Renal cortex interstitium (tissue), 11 donors: ENCODE measurements at regions not wholly inside any gene's neighbourhood (a gene's known extent, or its start where the extent isn't known, plus 50 kb on each side); places are given as distances from the start of the nearest gene placed in this dataset.
A peak's percentile ranks its signal among the peaks of the same experiment; 100 is the strongest.
"Not testable (repeated sequence)": the region's sequence is repeated elsewhere in the genome, so short reads cannot be mapped to it uniquely, and the experiment has no call there.

Experiments
- DNase-seq, 11 donors: peaks; one replicate each; pipeline ENCODE4 v3.0.0-alpha.2; 2013; ENCODE audit warnings: low read depth in 9 of 11, low spot score in 4 of 11; ENCODE audit errors: extremely low read depth in 1 of 11

DNA sequence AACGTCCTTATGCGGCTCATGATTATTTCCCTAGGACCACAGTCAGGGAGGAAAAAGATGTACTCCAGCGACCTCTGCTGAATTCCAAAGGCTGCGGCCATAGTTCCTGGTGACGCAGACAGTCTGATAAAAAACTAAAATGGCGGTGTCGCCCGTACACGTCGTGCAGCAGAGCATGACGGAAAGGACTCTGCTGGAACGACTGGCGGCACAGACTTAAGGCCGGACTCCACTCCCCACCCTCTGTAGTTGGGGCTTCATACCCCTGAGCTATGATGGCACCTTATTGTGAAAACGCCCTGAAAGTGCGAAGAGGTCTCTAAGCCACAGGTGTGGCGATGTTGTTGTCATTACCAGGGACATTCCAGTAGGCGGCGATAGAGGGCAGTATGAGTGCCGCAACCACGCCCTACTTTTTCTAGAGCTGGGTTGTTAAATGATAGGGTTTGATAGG lies 90.0 kb upstream of the EDA2R start:
- peak in 10 of 11 donors; percentile 12 to 25 (median 20) for DNase-seq

DNA sequence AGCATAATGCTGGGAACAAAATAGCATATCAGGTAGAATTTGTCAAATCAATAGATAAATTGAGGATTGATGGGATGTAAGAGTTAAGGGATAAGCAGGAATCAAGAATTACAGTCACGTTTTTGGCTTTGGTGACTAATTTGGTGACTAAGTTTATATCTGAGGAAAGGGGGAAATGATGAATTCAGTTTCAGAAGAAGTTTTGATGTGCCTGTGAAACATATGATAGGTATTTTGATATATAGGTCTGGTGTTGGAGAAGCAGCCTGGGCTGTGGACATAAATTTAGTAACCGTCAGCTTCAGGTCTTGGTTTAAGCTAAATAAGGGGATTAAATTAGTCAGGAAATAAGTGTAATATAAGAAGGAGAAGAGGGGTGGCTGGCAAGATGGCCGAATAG lies 79.0 kb upstream of the EDA2R start:
- no peak for DNase-seq

- no peak for DNase-seq
Measured at GRCh38 chrX:66698273-66699204, 59.7 kb upstream of the EDA2R start.

DNA sequence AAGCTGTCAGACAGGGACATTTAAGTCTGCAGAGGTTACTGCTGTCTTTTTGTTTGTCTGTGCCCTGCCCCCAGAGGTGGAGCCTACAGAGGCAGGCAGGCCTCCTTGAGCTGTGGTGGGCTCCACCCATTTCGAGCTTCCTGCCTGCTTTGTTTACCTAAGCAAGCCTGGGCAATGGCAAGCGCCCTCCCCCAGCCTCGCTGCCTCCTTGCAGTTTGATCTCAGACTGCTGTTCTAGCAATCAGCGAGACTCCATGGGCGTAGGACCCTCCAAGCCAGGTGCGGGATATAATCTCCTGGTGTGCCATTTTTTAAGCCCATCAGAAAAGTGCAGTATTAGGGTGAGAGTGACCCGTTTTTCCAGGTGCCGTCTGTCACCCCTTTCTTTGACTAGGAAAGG lies 53.6 kb upstream of the EDA2R start:
- not testable (repeated sequence) for DNase-seq
